MM.1S (cell line): ENCODE measurements at regions not wholly inside any gene's neighbourhood (a gene's known extent, or its start where the extent isn't known, plus 50 kb on each side); places are given as distances from the start of the nearest gene placed in this dataset.

ENCODE experiments used
- CTCF ChIP-seq: fragments of 300-600 bp; sonication (generic); IDR thresholded peaks from 2 replicates; pipeline ENCODE4 v1.5.1; 2016; ENCODE audit warnings: antibody characterized with exemption, low read length, mixed read lengths
- EZH2 ChIP-seq: fragments of 300-600 bp; sonication (generic); optimal IDR thresholded peaks from 2 replicates; pipeline ENCODE3; 2017; ENCODE audit warnings: low read depth, mild to moderate bottlenecking, antibody characterized with exemption, low read length, mixed read lengths

- TF ChIP-seq CTCF (no peak), EZH2 (no peak)
Measured at GRCh38 chr5:19314840-19315239, 673.2 kb downstream of the CDH18 start.
